Keratinocyte (primary cell): ENCODE measurements at regions not wholly inside any gene's neighbourhood (a gene's known extent, or its start where the extent isn't known, plus 50 kb on each side); places are given as distances from the start of the nearest gene placed in this dataset.

Experiments
- EZH2 ChIP-seq: IDR thresholded peaks from one replicate; pipeline ENCODE4 v1.6.1; 2012; ENCODE audit warnings: inconsistent platforms, mild to moderate bottlenecking, low read length, moderate library complexity
- TF ChIP-seq, protein P1 (sequence below), 3 experiments: IDR thresholded peaks in 1 of 3; conservative IDR thresholded peaks in 1 of 3; optimal IDR thresholded peaks in 1 of 3; 2 replicates in 2 of 3; 3 replicates in 1 of 3; pipeline versions ENCODE3 to v1.5.1; 2011; ENCODE audit warnings: low read length in 3 of 3, mild to moderate bottlenecking in 3 of 3, moderate library complexity in 2 of 3, control low read depth in 1 of 3, inconsistent platforms in 1 of 3; ENCODE audit not compliant: insufficient read depth in 2 of 3; ENCODE audit errors: extremely low read depth in 1 of 3

DNA sequence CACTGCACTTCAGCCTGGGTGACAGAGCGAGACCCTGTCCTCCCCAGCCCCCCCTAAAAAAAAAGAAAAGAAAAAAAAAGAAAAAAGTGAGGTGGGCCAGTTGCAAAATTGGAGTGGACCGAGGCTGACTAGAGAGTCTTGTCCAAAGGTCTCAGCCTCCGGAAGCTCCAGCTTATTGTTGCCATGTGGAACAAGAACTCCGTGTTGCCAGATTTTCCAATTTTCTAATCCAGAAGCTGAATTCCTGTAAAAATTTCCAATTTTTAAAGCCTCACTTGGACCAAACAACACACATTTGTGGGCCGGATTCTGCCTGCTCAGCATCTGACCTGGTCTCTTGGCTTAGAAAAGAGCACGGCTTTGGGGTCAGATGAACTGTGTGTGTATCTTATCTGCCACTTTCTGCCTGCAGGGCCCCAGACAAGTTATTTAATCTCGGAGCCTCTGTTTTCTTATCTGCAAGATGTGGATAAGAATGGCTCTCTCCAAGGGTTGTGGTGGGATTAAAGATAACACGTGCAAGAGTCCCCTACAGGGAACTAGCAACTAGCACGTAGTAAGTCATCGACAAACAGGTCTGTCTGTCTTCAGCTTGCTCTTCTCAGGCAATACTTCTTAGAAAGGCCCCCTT, 73.7 kb upstream of the TLE3 start:
- TF ChIP-seq, protein P1, sequence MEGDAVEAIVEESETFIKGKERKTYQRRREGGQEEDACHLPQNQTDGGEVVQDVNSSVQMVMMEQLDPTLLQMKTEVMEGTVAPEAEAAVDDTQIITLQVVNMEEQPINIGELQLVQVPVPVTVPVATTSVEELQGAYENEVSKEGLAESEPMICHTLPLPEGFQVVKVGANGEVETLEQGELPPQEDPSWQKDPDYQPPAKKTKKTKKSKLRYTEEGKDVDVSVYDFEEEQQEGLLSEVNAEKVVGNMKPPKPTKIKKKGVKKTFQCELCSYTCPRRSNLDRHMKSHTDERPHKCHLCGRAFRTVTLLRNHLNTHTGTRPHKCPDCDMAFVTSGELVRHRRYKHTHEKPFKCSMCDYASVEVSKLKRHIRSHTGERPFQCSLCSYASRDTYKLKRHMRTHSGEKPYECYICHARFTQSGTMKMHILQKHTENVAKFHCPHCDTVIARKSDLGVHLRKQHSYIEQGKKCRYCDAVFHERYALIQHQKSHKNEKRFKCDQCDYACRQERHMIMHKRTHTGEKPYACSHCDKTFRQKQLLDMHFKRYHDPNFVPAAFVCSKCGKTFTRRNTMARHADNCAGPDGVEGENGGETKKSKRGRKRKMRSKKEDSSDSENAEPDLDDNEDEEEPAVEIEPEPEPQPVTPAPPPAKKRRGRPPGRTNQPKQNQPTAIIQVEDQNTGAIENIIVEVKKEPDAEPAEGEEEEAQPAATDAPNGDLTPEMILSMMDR (optimal IDR thresholded peaks at IDR 0.05 in 1 of 3, IDR thresholded peaks at IDR 0.05 in 1 of 3, conservative IDR thresholded peaks at IDR 0.05 in 1 of 3; ENCODE audit: extremely low read depth in 1 of 3, insufficient read depth in 2 of 3, low read length in 3 of 3) = no peak
- no peak for TF ChIP-seq EZH2
